ENCODE measurements at regions not wholly inside any gene's neighbourhood (a gene's known extent, or its start where the extent isn't known, plus 50 kb on each side); places are given as distances from the start of the nearest gene placed in this dataset.

GRCh38 chr2:146912536-146912935 is 932.3 kb upstream of the ACVR2A start:
- POLR2A ChIA-PET: interaction anchor here (0.6 kb wide), 1 partner anchor 342 kb away, joined by 3 read pairs; no protein-coding TSS in a partner anchor
- H3K36me3 ChIP-seq (ENCODE audit: control insufficient read depth in 2 of 2, insufficient read depth in 1 of 2, low read length in 2 of 2): no peaks in the 10 kb centered on the region

More at GRCh38 chr2:146912536-146912935, 932.3 kb upstream of the ACVR2A start:
- CTCF ChIA-PET: interaction anchor here (0.9 kb wide), 1 partner anchor 716 kb away, joined by 4 read pairs; no protein-coding TSS in a partner anchor
- H3K9me3 ChIP-seq (ENCODE audit: control insufficient read depth, insufficient read depth, low read depth, low read length): no peaks in the 10 kb centered on the region
- H3K27ac ChIP-seq (ENCODE audit: extremely low read depth, low read depth, low read length): no peak overlapping the region
- H3K4me1 ChIP-seq (ENCODE audit: control insufficient read depth, insufficient read depth, low read length): no peaks in the 10 kb centered on the region
- TF ChIP-seq BCL11B (tag by site-specific recombination; IDR thresholded peaks at IDR 0.05; ENCODE audit: low read depth): no peak
- no peak for TF ChIP-seq ZNF623 (tag by site-specific recombination; IDR thresholded peaks at IDR 0.05)
- no peak for TF ChIP-seq ZNF830 (tag by site-specific recombination; IDR thresholded peaks at IDR 0.05; ENCODE audit: low read depth)
- no peak for TF ChIP-seq TSHZ1 (tag by site-specific recombination; IDR thresholded peaks at IDR 0.05; ENCODE audit: borderline replicate concordance)
- no peak for TF ChIP-seq ZNF335 (tag by site-specific recombination; conservative IDR thresholded peaks at IDR 0.05)
- TF ChIP-seq ZSCAN16 (tag by site-specific recombination; IDR thresholded peaks at IDR 0.05): no peak
- TF ChIP-seq, protein P1, sequence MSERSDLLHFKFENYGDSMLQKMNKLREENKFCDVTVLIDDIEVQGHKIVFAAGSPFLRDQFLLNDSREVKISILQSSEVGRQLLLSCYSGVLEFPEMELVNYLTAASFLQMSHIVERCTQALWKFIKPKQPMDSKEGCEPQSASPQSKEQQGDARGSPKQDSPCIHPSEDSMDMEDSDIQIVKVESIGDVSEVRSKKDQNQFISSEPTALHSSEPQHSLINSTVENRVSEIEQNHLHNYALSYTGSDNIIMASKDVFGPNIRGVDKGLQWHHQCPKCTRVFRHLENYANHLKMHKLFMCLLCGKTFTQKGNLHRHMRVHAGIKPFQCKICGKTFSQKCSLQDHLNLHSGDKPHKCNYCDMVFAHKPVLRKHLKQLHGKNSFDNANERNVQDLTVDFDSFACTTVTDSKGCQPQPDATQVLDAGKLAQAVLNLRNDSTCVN (tag by site-specific recombination; optimal IDR thresholded peaks at IDR 0.05): no peak
- TF ChIP-seq, protein P2, sequence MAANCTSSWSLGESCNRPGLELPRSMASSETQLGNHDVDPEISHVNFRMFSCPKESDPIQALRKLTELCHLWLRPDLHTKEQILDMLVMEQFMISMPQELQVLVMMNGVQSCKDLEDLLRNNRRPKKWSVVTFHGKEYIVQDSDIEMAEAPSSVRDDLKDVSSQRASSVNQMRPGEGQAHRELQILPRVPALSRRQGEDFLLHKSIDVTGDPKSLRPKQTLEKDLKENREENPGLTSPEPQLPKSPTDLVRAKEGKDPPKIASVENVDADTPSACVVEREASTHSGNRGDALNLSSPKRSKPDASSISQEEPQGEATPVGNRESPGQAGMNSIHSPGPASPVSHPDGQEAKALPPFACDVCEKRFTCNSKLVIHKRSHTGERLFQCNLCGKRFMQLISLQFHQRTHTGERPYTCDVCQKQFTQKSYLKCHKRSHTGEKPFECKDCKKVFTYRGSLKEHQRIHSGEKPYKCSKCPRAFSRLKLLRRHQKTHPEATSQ (tag by site-specific recombination; IDR thresholded peaks at IDR 0.05): no peak
- TF ChIP-seq ZNF239 (tag by site-specific recombination; IDR thresholded peaks at IDR 0.05): no peak
- TF ChIP-seq, protein P3, sequence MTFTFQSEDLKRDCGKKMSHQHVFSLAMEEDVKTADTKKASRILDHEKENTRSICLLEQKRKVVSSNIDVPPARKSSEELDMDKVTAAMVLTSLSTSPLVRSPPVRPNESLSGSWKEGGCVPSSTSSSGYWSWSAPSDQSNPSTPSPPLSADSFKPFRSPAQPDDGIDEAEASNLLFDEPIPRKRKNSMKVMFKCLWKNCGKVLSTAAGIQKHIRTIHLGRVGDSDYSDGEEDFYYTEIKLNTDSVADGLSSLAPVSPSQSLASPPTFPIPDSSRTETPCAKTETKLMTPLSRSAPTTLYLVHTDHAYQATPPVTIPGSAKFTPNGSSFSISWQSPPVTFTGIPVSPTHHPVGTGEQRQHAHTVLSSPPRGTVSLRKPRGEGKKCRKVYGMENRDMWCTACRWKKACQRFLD (tag by site-specific recombination; IDR thresholded peaks at IDR 0.05): no peak
- no peak for TF ChIP-seq SALL2 (tag by site-specific recombination; IDR thresholded peaks at IDR 0.05; ENCODE audit: borderline replicate concordance)
- no peak for TF ChIP-seq ZBTB17 (tag by site-specific recombination; IDR thresholded peaks at IDR 0.05)
- TF ChIP-seq PATZ1 (tag by site-specific recombination; IDR thresholded peaks at IDR 0.05): no peak
- no peak for TF ChIP-seq ZFP37 (tag by site-specific recombination; IDR thresholded peaks at IDR 0.05)
- no peak for TF ChIP-seq KLF10 (tag by site-specific recombination; IDR thresholded peaks at IDR 0.05)
- H3K4me3 ChIP-seq (ENCODE audit: low read depth, low read length): no peak overlapping the region

Measured in HEK293 (cell line).